Erythroblast (primary cell): ENCODE measurements at regions not wholly inside any gene's neighbourhood (a gene's known extent, or its start where the extent isn't known, plus 50 kb on each side); places are given as distances from the start of the nearest gene placed in this dataset.

Experiments
- GATA1 ChIP-seq: IDR thresholded peaks from 2 replicates; pipeline ENCODE4 v1.6.1; 2011; ENCODE audit warnings: low read depth, mild to moderate bottlenecking, control low read depth, low read length, moderate library complexity
- POLR2A ChIP-seq: IDR thresholded peaks from 2 replicates; pipeline ENCODE4 v1.6.1; 2011; ENCODE audit warnings: mild to moderate bottlenecking, low read length

- TF ChIP-seq POLR2A (no peak), GATA1 (no peak)
Observed at GRCh38 chr22:49022816-49023160, 804.9 kb downstream of the BRD1 start.
